ENCODE measurements at regions not wholly inside any gene's neighbourhood (a gene's known extent, or its start where the extent isn't known, plus 50 kb on each side); places are given as distances from the start of the nearest gene placed in this dataset.

- Histone ChIP-seq H3K27ac (ENCODE audit: low read depth, low read length) (no peak overlapping the region), H3K4me1 (ENCODE audit: control insufficient read depth, insufficient read depth, low read length, unreplicated experiment) (no peaks in the 10 kb centered on the region), H3K79me2 (ENCODE audit: control insufficient read depth, insufficient read depth, low read length, unreplicated experiment) (no peaks in the 10 kb centered on the region), H3K4me3 (ENCODE audit: low read depth, low read length) (no peak overlapping the region), H3K36me3 (ENCODE audit: insufficient read depth, low read length) (no peaks in the 10 kb centered on the region), H2AFZ (ENCODE audit: low read length, unreplicated experiment) (no peak overlapping the region), H3K27me3 (ENCODE audit: insufficient read depth, low read length) (no peaks in the 10 kb centered on the region)
These were observed 829.7 kb downstream of the PCDH17 start for GRCh38 chr13:58461217-58461616.

- Histone ChIP-seq H3K4me3 (ENCODE audit: low read depth, low read length) (no peak overlapping the region), H2AFZ (ENCODE audit: low read length, unreplicated experiment) (no peak overlapping the region), H3K27me3 (ENCODE audit: insufficient read depth, low read length) (no peaks in the 10 kb centered on the region), H3K79me2 (ENCODE audit: control insufficient read depth, insufficient read depth, low read length, unreplicated experiment) (no peaks in the 10 kb centered on the region), H3K27ac (ENCODE audit: low read depth, low read length) (no peak overlapping the region), H3K4me1 (ENCODE audit: control insufficient read depth, insufficient read depth, low read length, unreplicated experiment) (no peaks in the 10 kb centered on the region), H3K36me3 (ENCODE audit: insufficient read depth, low read length) (no peaks in the 10 kb centered on the region)
These were observed 832.3 kb downstream of the PCDH17 start for GRCh38 chr13:58463841-58464240.

GRCh38 chr13:58467176-58467575 is 835.6 kb downstream of the PCDH17 start:
- H3K36me3 ChIP-seq (ENCODE audit: insufficient read depth, low read length) = no peaks in the 10 kb centered on the region
- no peak overlapping the region for H3K4me3 ChIP-seq (ENCODE audit: low read depth, low read length)
- no peaks in the 10 kb centered on the region for H3K79me2 ChIP-seq (ENCODE audit: control insufficient read depth, insufficient read depth, low read length, unreplicated experiment)
- H3K4me1 ChIP-seq (ENCODE audit: control insufficient read depth, insufficient read depth, low read length, unreplicated experiment) = no peaks in the 10 kb centered on the region
- no peaks in the 10 kb centered on the region for H3K27me3 ChIP-seq (ENCODE audit: insufficient read depth, low read length)
- no peak overlapping the region for H3K27ac ChIP-seq (ENCODE audit: low read depth, low read length)
- H2AFZ ChIP-seq (ENCODE audit: low read length, unreplicated experiment) = no peak overlapping the region

GRCh38 chr13:58472483-58472882 is 840.9 kb downstream of the PCDH17 start:
- Histone ChIP-seq H3K27me3 (ENCODE audit: insufficient read depth, low read length) (no peaks in the 10 kb centered on the region), H2AFZ (ENCODE audit: low read length, unreplicated experiment) (no peak overlapping the region), H3K79me2 (ENCODE audit: control insufficient read depth, insufficient read depth, low read length, unreplicated experiment) (no peaks in the 10 kb centered on the region), H3K27ac (ENCODE audit: low read depth, low read length) (no peak overlapping the region), H3K4me3 (ENCODE audit: low read depth, low read length) (no peak overlapping the region), H3K36me3 (ENCODE audit: insufficient read depth, low read length) (no peaks in the 10 kb centered on the region), H3K4me1 (ENCODE audit: control insufficient read depth, insufficient read depth, low read length, unreplicated experiment) (no peaks in the 10 kb centered on the region)

- Histone ChIP-seq H3K4me3 (ENCODE audit: low read depth, low read length) (no peak overlapping the region), H3K4me1 (ENCODE audit: control insufficient read depth, insufficient read depth, low read length, unreplicated experiment) (no peaks in the 10 kb centered on the region), H3K36me3 (ENCODE audit: insufficient read depth, low read length) (no peaks in the 10 kb centered on the region), H3K27me3 (ENCODE audit: insufficient read depth, low read length) (no peaks in the 10 kb centered on the region), H3K79me2 (ENCODE audit: control insufficient read depth, insufficient read depth, low read length, unreplicated experiment) (no peaks in the 10 kb centered on the region), H3K27ac (ENCODE audit: low read depth, low read length) (no peak overlapping the region), H2AFZ (ENCODE audit: low read length, unreplicated experiment) (no peak overlapping the region)
These were observed 843.0 kb downstream of the PCDH17 start for GRCh38 chr13:58474581-58474980.

- H3K4me1 ChIP-seq (ENCODE audit: control insufficient read depth, insufficient read depth, low read length, unreplicated experiment) = no peaks in the 10 kb centered on the region
- no peaks in the 10 kb centered on the region for H3K36me3 ChIP-seq (ENCODE audit: insufficient read depth, low read length)
- no peak overlapping the region for H3K4me3 ChIP-seq (ENCODE audit: low read depth, low read length)
- H3K27ac ChIP-seq (ENCODE audit: low read depth, low read length) = no peak overlapping the region
- no peak overlapping the region for H2AFZ ChIP-seq (ENCODE audit: low read length, unreplicated experiment)
- H3K79me2 ChIP-seq (ENCODE audit: control insufficient read depth, insufficient read depth, low read length, unreplicated experiment) = no peaks in the 10 kb centered on the region
- no peaks in the 10 kb centered on the region for H3K27me3 ChIP-seq (ENCODE audit: insufficient read depth, low read length)
These were observed 844.8 kb downstream of the PCDH17 start for GRCh38 chr13:58476206-58476918.

- H3K79me2 ChIP-seq (ENCODE audit: control insufficient read depth, insufficient read depth, low read length, unreplicated experiment) = no peaks in the 10 kb centered on the region
- H3K27me3 ChIP-seq (ENCODE audit: insufficient read depth, low read length) = no peaks in the 10 kb centered on the region
- no peak overlapping the region for H3K27ac ChIP-seq (ENCODE audit: low read depth, low read length)
- no peak overlapping the region for H3K4me3 ChIP-seq (ENCODE audit: low read depth, low read length)
- no peaks in the 10 kb centered on the region for H3K4me1 ChIP-seq (ENCODE audit: control insufficient read depth, insufficient read depth, low read length, unreplicated experiment)
- no peak overlapping the region for H2AFZ ChIP-seq (ENCODE audit: low read length, unreplicated experiment)
- H3K36me3 ChIP-seq (ENCODE audit: insufficient read depth, low read length) = no peaks in the 10 kb centered on the region
These were observed 847.3 kb downstream of the PCDH17 start for GRCh38 chr13:58478858-58479257.

GRCh38 chr13:58480061-58480460 is 848.5 kb downstream of the PCDH17 start:
- Histone ChIP-seq H3K27ac (ENCODE audit: low read depth, low read length) (no peak overlapping the region), H3K4me1 (ENCODE audit: control insufficient read depth, insufficient read depth, low read length, unreplicated experiment) (no peaks in the 10 kb centered on the region), H3K79me2 (ENCODE audit: control insufficient read depth, insufficient read depth, low read length, unreplicated experiment) (no peaks in the 10 kb centered on the region), H3K4me3 (ENCODE audit: low read depth, low read length) (no peak overlapping the region), H3K27me3 (ENCODE audit: insufficient read depth, low read length) (no peaks in the 10 kb centered on the region), H2AFZ (ENCODE audit: low read length, unreplicated experiment) (no peak overlapping the region), H3K36me3 (ENCODE audit: insufficient read depth, low read length) (no peaks in the 10 kb centered on the region)

- Histone ChIP-seq H3K36me3 (ENCODE audit: insufficient read depth, low read length) (no peaks in the 10 kb centered on the region), H3K4me1 (ENCODE audit: control insufficient read depth, insufficient read depth, low read length, unreplicated experiment) (no peaks in the 10 kb centered on the region), H3K79me2 (ENCODE audit: control insufficient read depth, insufficient read depth, low read length, unreplicated experiment) (no peaks in the 10 kb centered on the region), H2AFZ (ENCODE audit: low read length, unreplicated experiment) (no peak overlapping the region), H3K27ac (ENCODE audit: low read depth, low read length) (no peak overlapping the region), H3K4me3 (ENCODE audit: low read depth, low read length) (no peak overlapping the region), H3K27me3 (ENCODE audit: insufficient read depth, low read length) (no peaks in the 10 kb centered on the region)
These were observed 856.7 kb downstream of the PCDH17 start for GRCh38 chr13:58488251-58488650.

GRCh38 chr13:58495668-58496067 is 864.1 kb downstream of the PCDH17 start:
- Histone ChIP-seq H3K36me3 (ENCODE audit: insufficient read depth, low read length) (no peaks in the 10 kb centered on the region), H3K4me1 (ENCODE audit: control insufficient read depth, insufficient read depth, low read length, unreplicated experiment) (no peaks in the 10 kb centered on the region), H3K4me3 (ENCODE audit: low read depth, low read length) (no peak overlapping the region)

GRCh38 chr13:58500938-58501337 is 869.4 kb downstream of the PCDH17 start:
- no peaks in the 10 kb centered on the region for H3K27me3 ChIP-seq (ENCODE audit: insufficient read depth, low read length)
- no peaks in the 10 kb centered on the region for H3K4me1 ChIP-seq (ENCODE audit: control insufficient read depth, insufficient read depth, low read length, unreplicated experiment)
- no peak overlapping the region for H3K4me3 ChIP-seq (ENCODE audit: low read depth, low read length)
- H3K79me2 ChIP-seq (ENCODE audit: control insufficient read depth, insufficient read depth, low read length, unreplicated experiment) = no peaks in the 10 kb centered on the region
- no peak overlapping the region for H2AFZ ChIP-seq (ENCODE audit: low read length, unreplicated experiment)
- H3K36me3 ChIP-seq (ENCODE audit: insufficient read depth, low read length) = no peaks in the 10 kb centered on the region
- H3K27ac ChIP-seq (ENCODE audit: low read depth, low read length) = no peak overlapping the region

More at GRCh38 chr13:58495668-58496067, 864.1 kb downstream of the PCDH17 start:
- Histone ChIP-seq H3K79me2 (ENCODE audit: control insufficient read depth, insufficient read depth, low read length, unreplicated experiment) (no peaks in the 10 kb centered on the region), H2AFZ (ENCODE audit: low read length, unreplicated experiment) (no peak overlapping the region), H3K27ac (ENCODE audit: low read depth, low read length) (no peak overlapping the region), H3K27me3 (ENCODE audit: insufficient read depth, low read length) (no peaks in the 10 kb centered on the region)
